Caco-2 (cell line): ENCODE measurements at regions not wholly inside any gene's neighbourhood (a gene's known extent, or its start where the extent isn't known, plus 50 kb on each side); places are given as distances from the start of the nearest gene placed in this dataset.

Source experiments
- BruUV-seq: library from RNA; stranded (reverse); fragments of 400-500 nt; replicated peaks from 2 replicates; lab custom pipeline; 2021; lab: Mats Ljungman, UMichigan
- CTCF ChIA-PET: fragments of 300-600 bp; sonication (Branson Sonifier 250); formaldehyde crosslinking; loops from one replicate; lab custom pipeline; 2022; ENCODE audit warnings: antibody characterized with exemption; lab: Charles Lee
- POLR2A ChIA-PET: fragments of 300-600 bp; sonication (Branson Sonifier 250); formaldehyde crosslinking; loops from one replicate; lab custom pipeline; 2022; ENCODE audit warnings: antibody characterized with exemption; lab: Charles Lee
- DNase-seq, 2 experiments: peaks; one replicate each; pipeline versions ENCODE4 v3.0.0 to v3.0.0-alpha.2; 2020 to 2022
- H3K27me3 ChIP-seq: replicated peaks from 2 replicates; pipeline ENCODE4 v1.6.0; 2011; ENCODE audit warnings: low read length; ENCODE audit not compliant: control insufficient read depth, insufficient read depth
- H3K36me3 ChIP-seq: 2 replicates; pipeline ENCODE4 v1.5.1; 2011; ENCODE audit warnings: low read length; ENCODE audit not compliant: control insufficient read depth, insufficient read depth
- H3K4me1 ChIP-seq: fragments of 250-450 bp; sonication (Bioruptor Pico); 2 replicates; pipeline ENCODE4 v1.5.1; 2020; ENCODE audit warnings: mild to moderate bottlenecking
- H3K4me3 ChIP-seq: 2 replicates; pipeline ENCODE4 v1.5.1; 2011; ENCODE audit warnings: low read depth, mild to moderate bottlenecking, control low read depth, low read length
- H3K9me3 ChIP-seq: fragments of 250-450 bp; sonication (Bioruptor Pico); 2 replicates; pipeline ENCODE4 v1.5.1; 2020; ENCODE audit warnings: mild to moderate bottlenecking, moderate library complexity
- H3K27ac Mint-ChIP-seq: one replicate; pipeline ENCODE4 v1.8.0; 2022; ENCODE audit warnings: mixed read lengths; ENCODE audit not compliant: unreplicated experiment
- H3K27me3 Mint-ChIP-seq: one replicate; pipeline ENCODE4 v1.8.0; 2022; ENCODE audit warnings: mixed read lengths; ENCODE audit not compliant: insufficient read depth, unreplicated experiment
- H3K36me3 Mint-ChIP-seq: one replicate; pipeline ENCODE4 v1.8.0; 2022; ENCODE audit warnings: mild to moderate bottlenecking, mixed read lengths; ENCODE audit not compliant: insufficient read depth, unreplicated experiment
- H3K4me1 Mint-ChIP-seq: one replicate; pipeline ENCODE4 v1.8.0; 2022; ENCODE audit warnings: low read depth, mixed read lengths; ENCODE audit not compliant: unreplicated experiment
- H3K4me3 Mint-ChIP-seq: one replicate; pipeline ENCODE4 v1.8.0; 2022; ENCODE audit warnings: mild to moderate bottlenecking, moderate library complexity, mixed read lengths; ENCODE audit not compliant: unreplicated experiment
- H3K9me3 Mint-ChIP-seq: one replicate; pipeline ENCODE4 v1.8.0; 2022; ENCODE audit warnings: mixed read lengths; ENCODE audit not compliant: unreplicated experiment
- CTCF ChIP-seq, 2 experiments: fragments of 200-600 bp in 1 of 2; IDR thresholded peaks; 1 replicate in 1 of 2; 2 replicates in 1 of 2; pipeline versions ENCODE4 v1.5.1 to v1.8.0; 2011 to 2022; ENCODE audit warnings: antibody characterized with exemption in 1 of 2, control low read depth in 1 of 2, inconsistent platforms in 1 of 2, low read depth in 1 of 2, low read length in 1 of 2, mild to moderate bottlenecking in 1 of 2, moderate library complexity in 1 of 2; ENCODE audit not compliant: insufficient read depth in 1 of 2, severe bottlenecking in 1 of 2, unreplicated experiment in 1 of 2
- intact Hi-C: fragments of 100-400 bp; cut with micrococcal nuclease; formaldehyde crosslinking; loops from one replicate; pipeline ENCODE4 v1.10.0; 2022; ENCODE audit not compliant: unreplicated experiment

- Mint-ChIP-seq H3K27ac (no peak overlapping the region), H3K4me3 (no peak overlapping the region), H3K36me3 (no peaks in the 10 kb centered on the region), H3K9me3 (no peaks in the 10 kb centered on the region), H3K27me3 (no peaks in the 10 kb centered on the region), H3K4me1 (no peaks in the 10 kb centered on the region)
- intact Hi-C loops = no loop called here
- Histone ChIP-seq H3K36me3 (no peaks in the 10 kb centered on the region), H3K4me1 (no peaks in the 10 kb centered on the region), H3K27me3 (no peaks in the 10 kb centered on the region), H3K9me3 (no peaks in the 10 kb centered on the region), H3K4me3 (no peak overlapping the region)
- no peak for TF ChIP-seq CTCF (IDR thresholded peaks at IDR 0.05; ENCODE audit: insufficient read depth in 1 of 2, low read depth in 1 of 2, low read length in 1 of 2, severe bottlenecking in 1 of 2, unreplicated experiment in 1 of 2)
- CTCF ChIA-PET = no interaction called here
- POLR2A ChIA-PET = no interaction called here
- no TSS peak for BruUV-seq
- DNase-seq = no peak
Measured at GRCh38 chr19:28563964-28564921, 648.7 kb downstream of the UQCRFS1 start.

GRCh38 chr19:28560786-28561185 lies 652.2 kb downstream of the UQCRFS1 start:
- Mint-ChIP-seq H3K4me1 (no peaks in the 10 kb centered on the region), H3K4me3 (no peak overlapping the region), H3K36me3 (no peaks in the 10 kb centered on the region), H3K27me3 (no peaks in the 10 kb centered on the region), H3K9me3 (no peaks in the 10 kb centered on the region), H3K27ac (no peak overlapping the region)
- BruUV-seq = no TSS peak
- H3K36me3 ChIP-seq = no peaks in the 10 kb centered on the region
- no peaks in the 10 kb centered on the region for H3K4me1 ChIP-seq
- no peak for TF ChIP-seq CTCF (IDR thresholded peaks at IDR 0.05; ENCODE audit: insufficient read depth in 1 of 2, low read depth in 1 of 2, low read length in 1 of 2, severe bottlenecking in 1 of 2, unreplicated experiment in 1 of 2)
- no peak overlapping the region for H3K4me3 ChIP-seq
- H3K27me3 ChIP-seq = no peaks in the 10 kb centered on the region
- H3K9me3 ChIP-seq = no peaks in the 10 kb centered on the region
- POLR2A ChIA-PET = no interaction called here
- intact Hi-C loops = no loop called here
- DNase-seq = no peak
- CTCF ChIA-PET = no interaction called here

- Histone ChIP-seq H3K4me1 (no peaks in the 10 kb centered on the region), H3K4me3 (no peak overlapping the region), H3K36me3 (no peaks in the 10 kb centered on the region), H3K27me3 (no peaks in the 10 kb centered on the region), H3K9me3 (no peaks in the 10 kb centered on the region)
- H3K27ac Mint-ChIP-seq = no peak overlapping the region
- DNase-seq = no peak
- CTCF ChIA-PET = no interaction called here
- no peak for TF ChIP-seq CTCF (IDR thresholded peaks at IDR 0.05; ENCODE audit: insufficient read depth in 1 of 2, low read depth in 1 of 2, low read length in 1 of 2, severe bottlenecking in 1 of 2, unreplicated experiment in 1 of 2)
- no peak overlapping the region for H3K4me3 Mint-ChIP-seq
- no peaks in the 10 kb centered on the region for H3K9me3 Mint-ChIP-seq
- no peaks in the 10 kb centered on the region for H3K36me3 Mint-ChIP-seq
- POLR2A ChIA-PET = no interaction called here
- no peaks in the 10 kb centered on the region for H3K4me1 Mint-ChIP-seq
- BruUV-seq = no TSS peak
- no peaks in the 10 kb centered on the region for H3K27me3 Mint-ChIP-seq
- intact Hi-C loops = no loop called here
Measured at GRCh38 chr19:28558783-28559182, 654.2 kb downstream of the UQCRFS1 start.
